ENCODE measurements at regions not wholly inside any gene's neighbourhood (a gene's known extent, or its start where the extent isn't known, plus 50 kb on each side); places are given as distances from the start of the nearest gene placed in this dataset.

GRCh38 chr18:78741381-78742217 lies 238.0 kb upstream of the SALL3 start:
- DNase-seq = no peak

GRCh38 chr18:78742218-78742745 lies 237.3 kb upstream of the SALL3 start:
- DNase-seq = no peak

DNA sequence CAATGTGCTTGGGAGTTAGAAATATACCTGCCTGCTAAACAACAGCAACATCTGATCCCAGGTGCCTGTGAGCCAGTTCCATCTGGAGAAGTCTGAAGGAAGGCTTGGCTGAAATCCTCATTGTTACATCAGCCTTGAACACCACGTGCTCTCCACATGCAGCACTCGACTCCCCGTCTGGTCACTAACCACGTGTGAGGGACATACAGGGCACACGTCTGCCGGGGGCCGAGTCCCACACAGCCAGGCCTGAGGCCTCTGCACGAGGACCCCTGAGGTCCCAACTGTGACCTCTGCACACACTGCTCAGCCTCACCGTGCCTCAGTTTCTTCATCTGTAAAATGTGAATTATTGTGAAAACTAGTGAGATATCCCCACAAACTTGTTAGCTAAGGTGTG lies 236.5 kb upstream of the SALL3 start:
- no peak for DNase-seq

- no peak for DNase-seq
These were observed 228.0 kb upstream of the SALL3 start for GRCh38 chr18:78751664-78752063.

- DNase-seq = no peak
These were observed 226.4 kb upstream of the SALL3 start for GRCh38 chr18:78753240-78753639.

DNA sequence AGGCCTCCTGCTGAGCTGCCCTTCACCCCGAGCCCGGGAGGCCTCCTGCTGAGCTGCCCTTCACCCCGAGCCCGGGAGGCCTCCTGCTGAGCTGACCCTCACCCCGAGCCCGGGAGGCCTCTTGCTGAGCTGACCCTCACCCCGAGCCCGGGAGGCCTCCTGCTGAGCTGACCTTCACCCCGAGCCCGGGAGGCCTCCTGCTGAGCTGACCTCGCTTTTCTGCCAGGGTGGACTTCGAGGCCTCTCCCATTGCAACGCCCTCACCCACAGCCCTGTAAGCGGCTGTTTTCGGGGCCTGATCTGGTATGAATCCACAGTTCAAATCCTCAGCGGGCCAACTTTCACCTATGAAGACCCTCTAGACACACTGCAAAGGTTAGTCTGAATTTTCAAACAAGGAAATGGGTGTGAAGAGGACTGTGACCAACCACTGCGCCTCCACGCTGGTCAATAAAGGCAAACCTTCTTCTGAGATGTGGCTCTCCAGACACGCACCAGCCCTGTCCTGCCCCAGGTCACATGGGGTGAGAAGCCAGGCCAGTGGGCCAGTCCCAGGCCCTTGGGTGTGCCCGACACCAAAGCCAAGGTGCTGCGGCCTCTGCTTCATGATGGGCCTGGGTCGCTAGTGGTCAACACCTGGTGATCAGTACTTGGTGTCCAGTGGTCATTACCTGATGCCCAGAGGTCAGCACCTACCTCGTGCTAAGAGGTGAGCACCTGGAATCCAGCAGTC lies 225.1 kb upstream of the SALL3 start:
- DNase-seq = no peak

- no peak for DNase-seq
These were observed 222.6 kb upstream of the SALL3 start for GRCh38 chr18:78757014-78757413.

DNA sequence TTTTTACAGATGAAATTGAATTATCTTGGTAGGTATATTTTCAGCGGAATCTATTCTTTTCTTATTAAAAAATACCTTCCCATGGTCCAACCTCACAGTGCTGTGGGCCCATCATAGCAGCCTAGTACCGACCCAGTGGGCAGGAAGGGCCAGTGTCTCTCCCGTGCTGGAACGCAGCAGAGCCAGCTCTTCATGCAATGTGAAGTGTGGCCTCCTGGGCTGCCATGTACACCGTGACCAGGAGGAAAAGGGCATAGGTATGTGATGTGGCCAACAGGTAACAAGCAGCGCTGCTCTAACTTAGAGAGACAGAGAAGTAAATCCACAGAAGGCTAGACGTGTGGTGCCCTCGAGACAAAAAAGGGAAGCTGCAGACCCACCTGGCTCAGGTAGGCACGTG lies 221.1 kb upstream of the SALL3 start:
- DNase-seq = no peak

GRCh38 chr18:78762753-78763152 lies 216.9 kb upstream of the SALL3 start:
- no peak for DNase-seq

- no peak for DNase-seq
These were observed 215.1 kb upstream of the SALL3 start for GRCh38 chr18:78764544-78764943.

- DNase-seq = no peak
These were observed 214.5 kb upstream of the SALL3 start for GRCh38 chr18:78765142-78765541.

GRCh38 chr18:78765637-78766281 lies 213.9 kb upstream of the SALL3 start:
- no peak for DNase-seq

GRCh38 chr18:78766651-78767533 lies 212.7 kb upstream of the SALL3 start:
- no peak for DNase-seq

DNA sequence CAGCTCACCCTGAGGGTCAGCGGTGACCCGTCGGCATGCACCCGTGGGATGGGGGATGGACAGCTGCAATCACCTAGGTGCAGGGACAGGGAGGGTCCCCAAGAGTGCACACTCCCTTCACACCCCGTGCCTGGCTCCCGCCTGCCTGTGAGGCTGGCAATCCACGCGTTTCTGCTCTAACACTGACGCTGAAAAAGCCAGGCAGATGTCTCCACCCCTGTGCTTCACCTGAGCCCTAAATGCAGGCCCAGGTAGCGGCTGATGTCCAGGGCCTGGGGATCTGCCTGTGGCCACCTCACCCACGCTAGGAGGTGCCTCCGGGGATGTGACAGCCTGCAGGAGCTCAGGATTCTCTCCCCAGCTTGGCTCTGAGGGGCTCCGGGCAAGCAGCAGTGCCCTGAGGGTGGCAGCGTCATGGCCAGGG lies 212.0 kb upstream of the SALL3 start:
- no peak for DNase-seq

DNA sequence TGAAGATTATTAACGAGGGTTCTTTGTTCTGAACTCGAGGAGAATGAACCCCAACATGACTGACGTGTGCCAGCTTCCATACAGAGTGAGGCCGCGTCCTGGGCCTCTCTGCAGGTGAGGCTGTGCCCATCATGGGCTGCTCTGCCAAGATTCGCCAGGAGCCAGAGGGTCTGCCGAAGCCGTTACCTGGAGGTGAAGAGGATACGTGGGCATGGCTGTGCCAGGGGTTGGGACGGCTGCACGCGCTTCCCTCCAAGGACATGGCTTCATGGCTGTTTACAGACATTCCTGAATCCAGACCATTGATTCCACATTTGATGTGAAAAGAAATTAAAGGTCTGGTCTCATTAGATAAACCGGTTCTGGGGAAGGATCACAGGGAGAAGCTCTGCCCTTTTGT lies 211.4 kb upstream of the SALL3 start:
- DNase-seq = no peak

- no peak for DNase-seq
These were observed 210.7 kb upstream of the SALL3 start for GRCh38 chr18:78768656-78769501.

DNA sequence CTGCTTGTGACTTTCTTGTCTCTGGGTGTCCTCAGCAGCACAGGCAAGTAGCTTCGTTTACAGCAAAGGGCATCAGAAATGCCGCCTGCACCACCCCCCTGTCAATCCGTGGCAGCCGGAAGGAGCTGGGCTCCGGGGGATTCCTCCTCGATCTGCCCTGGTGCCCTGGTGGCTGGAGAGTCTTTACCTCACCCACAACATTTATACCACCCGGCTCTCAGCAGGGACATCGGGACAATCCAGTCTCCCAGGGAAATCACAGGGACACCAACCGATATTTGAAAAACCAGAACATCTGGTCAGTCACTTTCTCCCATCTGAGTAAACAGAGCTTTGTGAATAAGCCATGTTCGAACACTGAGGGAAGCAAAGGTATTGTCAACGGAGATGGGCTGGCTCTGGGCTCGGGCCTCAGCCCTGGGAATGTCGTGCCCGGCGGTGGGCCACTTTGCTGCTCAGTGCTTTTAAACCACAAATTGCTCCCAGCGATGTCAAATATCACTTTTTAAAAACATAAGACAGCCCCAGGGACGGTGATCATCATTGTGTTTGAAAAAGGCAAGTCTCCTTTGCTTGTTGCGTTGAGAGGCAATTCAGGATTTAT lies 210.0 kb upstream of the SALL3 start:
- DNase-seq = no peak

- no peak for DNase-seq
These were observed 209.3 kb upstream of the SALL3 start for GRCh38 chr18:78770139-78770822.

DNA sequence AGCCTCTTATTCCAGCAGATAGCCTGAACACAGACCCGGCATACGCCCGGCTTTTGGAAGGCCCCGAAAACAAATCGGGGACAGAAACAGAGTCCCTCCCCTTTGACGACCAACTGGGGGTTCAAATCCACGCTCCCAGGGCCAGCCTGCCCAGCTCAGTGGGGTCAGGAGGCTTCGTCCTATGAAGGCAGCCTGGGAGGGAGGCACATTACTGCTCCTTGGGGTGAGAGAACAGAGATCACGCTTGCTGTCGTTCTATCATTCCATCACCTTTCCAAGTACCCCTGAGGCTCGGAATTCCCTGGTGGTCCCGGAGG lies 208.8 kb upstream of the SALL3 start:
- DNase-seq = no peak

DNA sequence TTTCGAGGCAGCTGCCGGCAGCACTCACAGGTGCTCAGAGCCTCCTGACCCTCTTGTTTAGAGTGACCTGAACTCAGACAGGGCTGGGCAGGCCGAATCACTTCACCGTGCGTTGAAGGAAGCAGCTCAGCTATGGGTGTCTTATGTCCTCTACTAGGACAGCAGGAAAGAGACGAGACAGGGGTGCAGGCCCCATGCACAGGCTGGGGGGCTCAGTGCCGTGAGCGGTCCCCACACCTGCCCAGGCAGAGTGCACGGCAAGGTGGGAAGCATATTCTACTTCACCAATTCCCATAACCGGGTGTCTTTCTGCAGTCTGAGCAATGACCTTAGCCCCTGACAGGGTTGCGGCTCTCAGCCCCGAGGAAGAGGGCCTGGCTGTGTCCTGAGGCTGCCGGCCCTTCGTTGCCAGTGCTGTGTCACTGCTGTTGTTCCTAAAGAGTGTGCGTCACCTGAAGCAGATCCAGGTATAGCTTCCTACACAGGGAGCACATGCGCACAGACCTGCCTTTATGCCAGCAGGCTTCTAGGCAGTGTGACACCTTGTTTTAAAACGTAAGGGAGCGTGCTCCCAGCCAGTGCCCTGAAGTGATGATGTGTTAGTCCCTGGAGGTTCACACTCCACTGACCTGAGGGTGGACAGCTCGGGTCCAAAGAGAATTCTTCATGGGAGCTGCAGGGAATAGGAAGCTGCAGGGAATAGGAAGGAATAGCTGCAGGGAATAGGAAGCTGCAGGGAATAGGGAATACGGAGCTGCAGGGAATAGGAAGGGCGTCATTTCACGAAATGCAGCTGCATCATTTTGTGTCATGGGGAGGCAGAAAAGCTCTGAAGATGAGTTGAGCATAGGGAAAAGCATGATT lies 207.9 kb upstream of the SALL3 start:
- DNase-seq = no peak

Data from NCI-H2171 treated with DMSO at 0.1 percent for 48 hours (cell line).